GM12878 (cell line): ENCODE measurements at regions not wholly inside any gene's neighbourhood (a gene's known extent, or its start where the extent isn't known, plus 50 kb on each side); places are given as distances from the start of the nearest gene placed in this dataset.

Experiments
- ATAC-seq: fragments of 200-7000 bp; cut with Tn5 transposase; 3 replicates; pipeline ENCODE4 v1.9.1; 2020; ENCODE audit warnings: mild to moderate bottlenecking, moderate library complexity
- BruUV-seq: library from RNA; stranded (reverse); fragments of 400-500 nt; replicated peaks from 2 replicates; lab custom pipeline; 2021; lab: Mats Ljungman, UMichigan
- CTCF ChIA-PET: fragments of 300-600 bp; sonication (Branson Sonifier 250); formaldehyde crosslinking; extraction: SDS; loops from one replicate; lab custom pipeline; 2021; ENCODE audit warnings: inconsistent platforms; lab: Yijun Ruan, JAX
- POLR2A ChIA-PET: fragments of 350-600 bp; formaldehyde crosslinking; extraction: SDS; loops from one replicate; lab custom pipeline; 2021; ENCODE audit warnings: inconsistent platforms; lab: Charles Lee
- RAD21 ChIA-PET: fragments of 300-600 bp; sonication (Branson Sonifier 250); formaldehyde crosslinking; loops from one replicate; lab custom pipeline; 2023; ENCODE audit warnings: antibody characterized with exemption; ENCODE audit not compliant: unreplicated experiment; lab: Charles Lee
- SMC1A ChIA-PET: fragments of 300-600 bp; sonication (Branson Sonifier 250); formaldehyde crosslinking; loops from one replicate; lab custom pipeline; 2023; ENCODE audit not compliant: unreplicated experiment, uncharacterized antibody; lab: Charles Lee
- DNase-seq: peaks from one replicate; pipeline ENCODE4 v3.0.0-alpha.2; 2011; ENCODE audit warnings: low read depth, low spot score
- FAIRE-seq: peaks from 3 replicates; lab custom pipeline; 2011; peaks lifted over from hg19 to GRCh38; lab: Jason Lieb, UNC
- H2AFZ ChIP-seq: 2 replicates; pipeline ENCODE4 v1.6.0; 2011; ENCODE audit warnings: low read depth, low read length, control low read depth; ENCODE audit not compliant: control insufficient read depth
- H3K27ac ChIP-seq: 2 replicates; pipeline ENCODE4 v1.5.1; 2011; ENCODE audit warnings: control low read depth; ENCODE audit not compliant: control insufficient read depth, insufficient read depth
- H3K27me3 ChIP-seq, 2 experiments: replicated peaks in 1 of 2; 2 replicates each; pipeline versions ENCODE4 v1.6.0 to v1.6.1; 2011; ENCODE audit warnings: low read length in 1 of 2; ENCODE audit not compliant: control insufficient read depth in 2 of 2, insufficient read depth in 2 of 2
- H3K36me3 ChIP-seq, 2 experiments: 2 replicates each; pipeline ENCODE4 v1.5.1; 2011; ENCODE audit warnings: low read length in 1 of 2; ENCODE audit not compliant: control insufficient read depth in 2 of 2, insufficient read depth in 2 of 2
- H3K4me1 ChIP-seq: 2 replicates; pipeline ENCODE4 v1.6.1; 2011; ENCODE audit warnings: mild to moderate bottlenecking, low read length, moderate library complexity, mixed read lengths; ENCODE audit not compliant: control insufficient read depth, insufficient read depth
- H3K4me2 ChIP-seq: 2 replicates; pipeline ENCODE4 v1.6.0; 2011; ENCODE audit warnings: control low read depth; ENCODE audit not compliant: control insufficient read depth, insufficient read depth
- H3K4me3 ChIP-seq: fragments of 200-600 bp; sonication (generic); 2 replicates; pipeline ENCODE4 v1.5.1; 2016
- H3K79me2 ChIP-seq: 2 replicates; pipeline ENCODE4 v1.6.0; 2011; ENCODE audit warnings: low read length; ENCODE audit not compliant: control insufficient read depth, insufficient read depth
- H3K9ac ChIP-seq: 2 replicates; pipeline ENCODE4 v1.8.0; 2011; ENCODE audit warnings: low read length, control low read depth, mixed read lengths; ENCODE audit not compliant: control insufficient read depth, insufficient read depth
- H3K9me3 ChIP-seq: replicated peaks from 3 replicates; pipeline ENCODE4 v1.5.1; 2011; ENCODE audit warnings: mild to moderate bottlenecking, low read length; ENCODE audit not compliant: control insufficient read depth, insufficient read depth
- H4K20me1 ChIP-seq: 2 replicates; pipeline ENCODE4 v1.6.0; 2011; ENCODE audit not compliant: control insufficient read depth, insufficient read depth
- ATF7 ChIP-seq: fragments of 450-650 bp; IDR thresholded peaks from 2 replicates; pipeline ENCODE4 v1.6.1; 2016; ENCODE audit warnings: low read depth, mild to moderate bottlenecking
- BMI1 ChIP-seq: fragments of 450-650 bp; IDR thresholded peaks from 2 replicates; pipeline ENCODE4 v1.6.1; 2016; ENCODE audit warnings: mild to moderate bottlenecking, moderate library complexity, borderline replicate concordance
- BRCA1 ChIP-seq: IDR thresholded peaks from 2 replicates; pipeline ENCODE4 v1.6.1; 2011; ENCODE audit warnings: low read depth, low read length, improper control_type of control experiment
- CBX3 ChIP-seq: fragments of 200-600 bp; sonication (generic); IDR thresholded peaks from 2 replicates; pipeline ENCODE4 v1.6.1; 2016; ENCODE audit warnings: low read depth, borderline replicate concordance
- CEBPB ChIP-seq, 2 experiments: fragments of 150-350 bp in 1 of 2; IDR thresholded peaks; 2 replicates each; pipeline ENCODE4 v1.6.1; 2012 to 2014; ENCODE audit warnings: low read depth in 2 of 2, low read length in 2 of 2, borderline replicate concordance in 1 of 2, inconsistent platforms in 1 of 2
- CHD4 ChIP-seq: fragments of 200-600 bp; sonication (generic); IDR thresholded peaks from 2 replicates; pipeline ENCODE4 v1.6.1; 2016; ENCODE audit warnings: mild to moderate bottlenecking
- CREM ChIP-seq: IDR thresholded peaks from 2 replicates; pipeline ENCODE4 v1.6.1; 2014; ENCODE audit warnings: antibody characterized with exemption, low read depth
- E4F1 ChIP-seq: fragments of 450-650 bp; IDR thresholded peaks from 2 replicates; pipeline ENCODE4 v1.6.1; 2018; ENCODE audit warnings: borderline replicate concordance, mild to moderate bottlenecking; ENCODE audit not compliant: partially characterized antibody
- IKZF1 ChIP-seq: fragments of 450-650 bp; conservative IDR thresholded peaks from 2 replicates; pipeline ENCODE4 v1.6.1; 2017; ENCODE audit warnings: antibody characterized with exemption, mild to moderate bottlenecking
- NR2C2 ChIP-seq: IDR thresholded peaks from 2 replicates; pipeline ENCODE4 v1.6.1; 2011; ENCODE audit warnings: borderline replicate concordance, low read depth; ENCODE audit not compliant: control insufficient read depth, insufficient read length
- RAD21 ChIP-seq: IDR thresholded peaks from 2 replicates; pipeline ENCODE4 v1.6.1; 2011; ENCODE audit warnings: mild to moderate bottlenecking, low read depth, low read length, moderate library complexity; ENCODE audit not compliant: insufficient read depth
- RCOR1 ChIP-seq: conservative IDR thresholded peaks from 2 replicates; pipeline ENCODE4 v1.6.1; 2012; ENCODE audit warnings: low read depth, low read length, improper control_type of control experiment
- TCF7 ChIP-seq: IDR thresholded peaks from 2 replicates; pipeline ENCODE4 v1.6.1; 2014; ENCODE audit warnings: antibody characterized with exemption, borderline replicate concordance
- in situ Hi-C: fragments of 300-500 bp; cut with MboI; formaldehyde crosslinking; loops from 9 replicates; pipeline ENCODE4 v1.14.3; 2018; ENCODE audit warnings: mixed read lengths
- intact Hi-C: fragments of 100-400 bp; cut with micrococcal nuclease; formaldehyde crosslinking; loops from one replicate; pipeline ENCODE4 v1.14.2; 2022; ENCODE audit not compliant: unreplicated experiment
- TF ChIP-seq, protein P1 (sequence below): IDR thresholded peaks from 2 replicates; pipeline ENCODE4 v1.6.1; 2012; ENCODE audit warnings: improper control_type of control experiment, low read depth, low read length; ENCODE audit not compliant: insufficient replicate concordance
- TF ChIP-seq, protein P2 (sequence below): fragments of 450-650 bp; IDR thresholded peaks from 2 replicates; pipeline ENCODE4 v1.6.1; 2014; ENCODE audit warnings: mild to moderate bottlenecking

- TF ChIP-seq, protein P1, sequence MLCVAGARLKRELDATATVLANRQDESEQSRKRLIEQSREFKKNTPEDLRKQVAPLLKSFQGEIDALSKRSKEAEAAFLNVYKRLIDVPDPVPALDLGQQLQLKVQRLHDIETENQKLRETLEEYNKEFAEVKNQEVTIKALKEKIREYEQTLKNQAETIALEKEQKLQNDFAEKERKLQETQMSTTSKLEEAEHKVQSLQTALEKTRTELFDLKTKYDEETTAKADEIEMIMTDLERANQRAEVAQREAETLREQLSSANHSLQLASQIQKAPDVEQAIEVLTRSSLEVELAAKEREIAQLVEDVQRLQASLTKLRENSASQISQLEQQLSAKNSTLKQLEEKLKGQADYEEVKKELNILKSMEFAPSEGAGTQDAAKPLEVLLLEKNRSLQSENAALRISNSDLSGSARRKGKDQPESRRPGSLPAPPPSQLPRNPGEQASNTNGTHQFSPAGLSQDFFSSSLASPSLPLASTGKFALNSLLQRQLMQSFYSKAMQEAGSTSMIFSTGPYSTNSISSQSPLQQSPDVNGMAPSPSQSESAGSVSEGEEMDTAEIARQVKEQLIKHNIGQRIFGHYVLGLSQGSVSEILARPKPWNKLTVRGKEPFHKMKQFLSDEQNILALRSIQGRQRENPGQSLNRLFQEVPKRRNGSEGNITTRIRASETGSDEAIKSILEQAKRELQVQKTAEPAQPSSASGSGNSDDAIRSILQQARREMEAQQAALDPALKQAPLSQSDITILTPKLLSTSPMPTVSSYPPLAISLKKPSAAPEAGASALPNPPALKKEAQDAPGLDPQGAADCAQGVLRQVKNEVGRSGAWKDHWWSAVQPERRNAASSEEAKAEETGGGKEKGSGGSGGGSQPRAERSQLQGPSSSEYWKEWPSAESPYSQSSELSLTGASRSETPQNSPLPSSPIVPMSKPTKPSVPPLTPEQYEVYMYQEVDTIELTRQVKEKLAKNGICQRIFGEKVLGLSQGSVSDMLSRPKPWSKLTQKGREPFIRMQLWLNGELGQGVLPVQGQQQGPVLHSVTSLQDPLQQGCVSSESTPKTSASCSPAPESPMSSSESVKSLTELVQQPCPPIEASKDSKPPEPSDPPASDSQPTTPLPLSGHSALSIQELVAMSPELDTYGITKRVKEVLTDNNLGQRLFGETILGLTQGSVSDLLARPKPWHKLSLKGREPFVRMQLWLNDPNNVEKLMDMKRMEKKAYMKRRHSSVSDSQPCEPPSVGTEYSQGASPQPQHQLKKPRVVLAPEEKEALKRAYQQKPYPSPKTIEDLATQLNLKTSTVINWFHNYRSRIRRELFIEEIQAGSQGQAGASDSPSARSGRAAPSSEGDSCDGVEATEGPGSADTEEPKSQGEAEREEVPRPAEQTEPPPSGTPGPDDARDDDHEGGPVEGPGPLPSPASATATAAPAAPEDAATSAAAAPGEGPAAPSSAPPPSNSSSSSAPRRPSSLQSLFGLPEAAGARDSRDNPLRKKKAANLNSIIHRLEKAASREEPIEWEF = no peak
- TF ChIP-seq E4F1 (no peak), TCF7 (no peak), NR2C2 (no peak), ATF7 (no peak), RAD21 (no peak), CHD4 (no peak), CEBPB (IDR thresholded peaks at IDR 0.05; ENCODE audit: borderline replicate concordance in 1 of 2, low read depth in 2 of 2, low read length in 2 of 2) (no peak), BMI1 (no peak), CBX3 (no peak), RCOR1 (no peak), CREM (no peak), BRCA1 (no peak), IKZF1 (no peak)
- TF ChIP-seq, protein P2, sequence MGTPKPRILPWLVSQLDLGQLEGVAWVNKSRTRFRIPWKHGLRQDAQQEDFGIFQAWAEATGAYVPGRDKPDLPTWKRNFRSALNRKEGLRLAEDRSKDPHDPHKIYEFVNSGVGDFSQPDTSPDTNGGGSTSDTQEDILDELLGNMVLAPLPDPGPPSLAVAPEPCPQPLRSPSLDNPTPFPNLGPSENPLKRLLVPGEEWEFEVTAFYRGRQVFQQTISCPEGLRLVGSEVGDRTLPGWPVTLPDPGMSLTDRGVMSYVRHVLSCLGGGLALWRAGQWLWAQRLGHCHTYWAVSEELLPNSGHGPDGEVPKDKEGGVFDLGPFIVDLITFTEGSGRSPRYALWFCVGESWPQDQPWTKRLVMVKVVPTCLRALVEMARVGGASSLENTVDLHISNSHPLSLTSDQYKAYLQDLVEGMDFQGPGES = no peak
- Histone ChIP-seq H3K4me1 (no peaks in the 10 kb centered on the region), H3K9me3 (no peaks in the 10 kb centered on the region), H3K79me2 (no peaks in the 10 kb centered on the region), H2AFZ (no peak overlapping the region), H3K36me3 (no peaks in the 10 kb centered on the region), H4K20me1 (no peaks in the 10 kb centered on the region), H3K4me3 (no peak overlapping the region), H3K27me3 (no peaks in the 10 kb centered on the region; a peak in 1 of 4 replicates), H3K9ac (no peak overlapping the region), H3K4me2 (no peak overlapping the region), H3K27ac (no peak overlapping the region)
- intact Hi-C loops = no loop called here
- POLR2A ChIA-PET = no interaction called here
- CTCF ChIA-PET = no interaction called here
- RAD21 ChIA-PET = no interaction called here
- SMC1A ChIA-PET = no interaction called here
- DNase-seq (no peak), ATAC-seq (no peak), FAIRE-seq (no peak)
- in situ Hi-C loops = no loop called here
- no TSS peak for BruUV-seq
Measured at GRCh38 chr10:61166065-61166464, 222.1 kb upstream of the RHOBTB1 start.
